ENCODE measurements at regions not wholly inside any gene's neighbourhood (a gene's known extent, or its start where the extent isn't known, plus 50 kb on each side); places are given as distances from the start of the nearest gene placed in this dataset.

GRCh38 chr11:71060391-71060791 lies 192.0 kb downstream of the SHANK2 start:
- TF ChIP-seq CTCF (IDR thresholded peaks at IDR 0.05; ENCODE audit: insufficient read depth, low read depth, low read length) (no peak), EZH2 (IDR thresholded peaks at IDR 0.05; ENCODE audit: insufficient read depth, low read length) (no peak)
